Astrocyte of the spinal cord (primary cell): ENCODE measurements at regions not wholly inside any gene's neighbourhood (a gene's known extent, or its start where the extent isn't known, plus 50 kb on each side); places are given as distances from the start of the nearest gene placed in this dataset.
A peak's percentile ranks its signal among the peaks of the same experiment; 100 is the strongest.

ENCODE experiments used
- DNase-seq: peaks from one replicate; pipeline ENCODE4 v3.0.0; 2011; ENCODE audit warnings: low read depth, low spot score
- H3K4me3 ChIP-seq: 2 replicates; pipeline ENCODE4 v1.5.1; 2011; ENCODE audit warnings: low read depth, mild to moderate bottlenecking, low read length, moderate library complexity
- CTCF ChIP-seq: IDR thresholded peaks from 2 replicates; pipeline ENCODE4 v1.5.1; 2012; ENCODE audit warnings: low read depth, mild to moderate bottlenecking, low read length, inconsistent platforms
- in situ Hi-C: cut with HindIII; loops from 2 replicates; pipeline ENCODE4 v1.10.0; 2017; ENCODE audit warnings: low sequenced_read_pairs

- no peak overlapping the region for H3K4me3 ChIP-seq
- no peak for TF ChIP-seq CTCF
- in situ Hi-C loops = no loop called here
- DNase-seq = peak; percentile 48
Measured at GRCh38 chr6:90446164-90446563, 140.7 kb downstream of the MAP3K7 start.

GRCh38 chr6:90445533-90446108 is 141.3 kb downstream of the MAP3K7 start:
- TF ChIP-seq CTCF = no peak
- H3K4me3 ChIP-seq = no peak overlapping the region
- in situ Hi-C loops = no loop called here
- DNase-seq = no peak

- no peak for DNase-seq
- H3K4me3 ChIP-seq = no peak overlapping the region
- in situ Hi-C loops = no loop called here
- no peak for TF ChIP-seq CTCF
Measured at GRCh38 chr6:90444160-90444714, 142.6 kb downstream of the MAP3K7 start.

- in situ Hi-C loops = no loop called here
Measured at GRCh38 chr6:90442366-90442765, 144.5 kb downstream of the MAP3K7 start.

GRCh38 chr6:90440586-90441283 is 144.1 kb upstream of the BACH2 start:
- TF ChIP-seq CTCF = no peak
- no peak overlapping the region for H3K4me3 ChIP-seq
- no peak for DNase-seq
- in situ Hi-C loops = no loop called here

More at GRCh38 chr6:90442366-90442765, 144.5 kb downstream of the MAP3K7 start:
- no peak overlapping the region for H3K4me3 ChIP-seq
- no peak for DNase-seq
- no peak for TF ChIP-seq CTCF

GRCh38 chr6:90439586-90439985 is 142.9 kb upstream of the BACH2 start:
- DNase-seq = no peak
- no peak overlapping the region for H3K4me3 ChIP-seq
- TF ChIP-seq CTCF = no peak
- in situ Hi-C loops = no loop called here
